Activated CD8-positive, alpha-beta T cell treated with anti-CD3 and anti-CD28 coated beads for 36 hours (primary cell): ENCODE measurements at regions not wholly inside any gene's neighbourhood (a gene's known extent, or its start where the extent isn't known, plus 50 kb on each side); places are given as distances from the start of the nearest gene placed in this dataset.

ENCODE experiments used
- ATAC-seq: fragments of 200-7000 bp; cut with Tn5 transposase; one replicate; pipeline ENCODE4 v1.10.0; 2021; ENCODE audit warnings: mild to moderate bottlenecking, moderate library complexity
- CTCF ChIA-PET: fragments of 350-600 bp; sonication (Branson Sonifier 250); formaldehyde crosslinking; loops from one replicate; lab custom pipeline; 2021; ENCODE audit warnings: antibody characterized with exemption; lab: Charles Lee
- POLR2A ChIA-PET: fragments of 350-600 bp; sonication (Branson Sonifier 250); formaldehyde crosslinking; loops from one replicate; lab custom pipeline; 2021; ENCODE audit warnings: antibody characterized with exemption; lab: Charles Lee
- DNase-seq: peaks from one replicate; pipeline ENCODE4 v3.0.0-alpha.2; 2020
- H3K27ac Mint-ChIP-seq: one replicate; pipeline ENCODE4 v1.8.0; 2021; ENCODE audit warnings: mild to moderate bottlenecking, mixed read lengths
- H3K27me3 Mint-ChIP-seq: one replicate; pipeline ENCODE4 v1.8.0; 2021; ENCODE audit warnings: mixed read lengths
- H3K36me3 Mint-ChIP-seq: one replicate; pipeline ENCODE4 v1.8.0; 2021; ENCODE audit warnings: low read depth, mixed read lengths
- H3K4me1 Mint-ChIP-seq: one replicate; pipeline ENCODE4 v1.8.0; 2021; ENCODE audit warnings: low read depth, mixed read lengths
- H3K4me3 Mint-ChIP-seq: one replicate; pipeline ENCODE4 v1.8.0; 2021; ENCODE audit warnings: mild to moderate bottlenecking, moderate library complexity, mixed read lengths
- H3K9me3 Mint-ChIP-seq: one replicate; pipeline ENCODE4 v1.8.0; 2021; ENCODE audit warnings: mixed read lengths
- intact Hi-C: fragments of 100-400 bp; cut with micrococcal nuclease; formaldehyde crosslinking; loops from one replicate; pipeline ENCODE4 v1.10.0; 2022
- TF ChIP-seq, protein P1 (sequence below): fragments of 200-600 bp; IDR thresholded peaks from one replicate; pipeline ENCODE4 v1.8.0; 2022; ENCODE audit warnings: antibody characterized with exemption, mild to moderate bottlenecking

GRCh38 chr4:10175626-10176025 lies 59.0 kb upstream of the WDR1 start:
- H3K4me1 Mint-ChIP-seq, result peaks cover 2% of the 10 kb centered on the region
- DNase-seq, result no peak
- POLR2A ChIA-PET, result no interaction called here
- no peak overlapping the region for H3K27ac Mint-ChIP-seq
- H3K27me3 Mint-ChIP-seq, result no peaks in the 10 kb centered on the region
- H3K4me3 Mint-ChIP-seq, result no peak overlapping the region
- intact Hi-C loops, result no loop called here
- TF ChIP-seq, protein P1, sequence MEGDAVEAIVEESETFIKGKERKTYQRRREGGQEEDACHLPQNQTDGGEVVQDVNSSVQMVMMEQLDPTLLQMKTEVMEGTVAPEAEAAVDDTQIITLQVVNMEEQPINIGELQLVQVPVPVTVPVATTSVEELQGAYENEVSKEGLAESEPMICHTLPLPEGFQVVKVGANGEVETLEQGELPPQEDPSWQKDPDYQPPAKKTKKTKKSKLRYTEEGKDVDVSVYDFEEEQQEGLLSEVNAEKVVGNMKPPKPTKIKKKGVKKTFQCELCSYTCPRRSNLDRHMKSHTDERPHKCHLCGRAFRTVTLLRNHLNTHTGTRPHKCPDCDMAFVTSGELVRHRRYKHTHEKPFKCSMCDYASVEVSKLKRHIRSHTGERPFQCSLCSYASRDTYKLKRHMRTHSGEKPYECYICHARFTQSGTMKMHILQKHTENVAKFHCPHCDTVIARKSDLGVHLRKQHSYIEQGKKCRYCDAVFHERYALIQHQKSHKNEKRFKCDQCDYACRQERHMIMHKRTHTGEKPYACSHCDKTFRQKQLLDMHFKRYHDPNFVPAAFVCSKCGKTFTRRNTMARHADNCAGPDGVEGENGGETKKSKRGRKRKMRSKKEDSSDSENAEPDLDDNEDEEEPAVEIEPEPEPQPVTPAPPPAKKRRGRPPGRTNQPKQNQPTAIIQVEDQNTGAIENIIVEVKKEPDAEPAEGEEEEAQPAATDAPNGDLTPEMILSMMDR, result no peak
- CTCF ChIA-PET, result interaction anchor here (1.6 to 2.4 kb wide), 2 partner anchors 11 to 14 kb away, joined by 4 to 11 read pairs; no protein-coding TSS in a partner anchor
- no peaks in the 10 kb centered on the region for H3K36me3 Mint-ChIP-seq
- no peaks in the 10 kb centered on the region for H3K9me3 Mint-ChIP-seq
- ATAC-seq, result no peak

- ATAC-seq (no peak), DNase-seq (no peak)
- no peaks in the 10 kb centered on the region for H3K9me3 Mint-ChIP-seq
- ChIA-PET POLR2A (no interaction called here), CTCF (interaction anchor here (1.0 to 2.4 kb wide), 5 partner anchors 9 to 287 kb away, joined by 4 to 11 read pairs (median 4); no protein-coding TSS in a partner anchor)
- intact Hi-C loops, result no loop called here
- H3K36me3 Mint-ChIP-seq, result no peaks in the 10 kb centered on the region
- H3K4me1 Mint-ChIP-seq, result no peaks in the 10 kb centered on the region
- H3K27me3 Mint-ChIP-seq, result peaks cover under 1% of the 10 kb centered on the region
- TF ChIP-seq, protein P1, result no peak
- H3K27ac Mint-ChIP-seq, result no peak overlapping the region
- no peak overlapping the region for H3K4me3 Mint-ChIP-seq
Measured at GRCh38 chr4:10173754-10174749, 57.5 kb upstream of the WDR1 start.

GRCh38 chr4:10173037-10173753 lies 56.6 kb upstream of the WDR1 start:
- H3K4me1 Mint-ChIP-seq, result no peaks in the 10 kb centered on the region
- H3K27ac Mint-ChIP-seq, result no peak overlapping the region
- TF ChIP-seq, protein P1, result no peak
- H3K27me3 Mint-ChIP-seq, result peaks cover 2% of the 10 kb centered on the region
- no peak overlapping the region for H3K4me3 Mint-ChIP-seq
- DNase-seq, result no peak
- intact Hi-C loops, result no loop called here
- H3K9me3 Mint-ChIP-seq, result no peaks in the 10 kb centered on the region
- CTCF ChIA-PET, result interaction anchor here (0.9 to 2.4 kb wide), 5 partner anchors 8 to 376 kb away, joined by 3 to 11 read pairs (median 4); no protein-coding TSS in a partner anchor
- H3K36me3 Mint-ChIP-seq, result no peaks in the 10 kb centered on the region
- POLR2A ChIA-PET, result no interaction called here
- no peak for ATAC-seq

- no peaks in the 10 kb centered on the region for H3K9me3 Mint-ChIP-seq
- DNase-seq (no peak), ATAC-seq (no peak)
- H3K4me3 Mint-ChIP-seq, result no peak overlapping the region
- H3K36me3 Mint-ChIP-seq, result no peaks in the 10 kb centered on the region
- TF ChIP-seq, protein P1, result no peak
- intact Hi-C loops, result no loop called here
- H3K27me3 Mint-ChIP-seq, result peaks cover 2% of the 10 kb centered on the region
- H3K27ac Mint-ChIP-seq, result no peak overlapping the region
- ChIA-PET CTCF (interaction anchor here (0.9 to 1.5 kb wide), 3 partner anchors 14 to 377 kb away, joined by 3 to 4 read pairs (median 4); no protein-coding TSS in a partner anchor), POLR2A (no interaction called here)
- H3K4me1 Mint-ChIP-seq, result no peaks in the 10 kb centered on the region
Measured at GRCh38 chr4:10172278-10172921, 55.8 kb upstream of the WDR1 start.
